ENCODE measurements at regions not wholly inside any gene's neighbourhood (a gene's known extent, or its start where the extent isn't known, plus 50 kb on each side); places are given as distances from the start of the nearest gene placed in this dataset.

- H3K18ac ChIP-seq (ENCODE audit: low read depth, low read length), result no peak overlapping the region
- H3K27me3 ChIP-seq (ENCODE audit: control insufficient read depth, insufficient read depth, low read length), result peaks cover 27% of the 10 kb centered on the region
- no peaks in the 10 kb centered on the region for H3K9me1 ChIP-seq (ENCODE audit: insufficient read depth, low read length)
- dilution Hi-C loops (cut with HindIII; ENCODE audit: low sequenced_read_pairs, unreplicated experiment) (no loop called here), in situ Hi-C loops (cut with MboI; ENCODE audit: low sequenced_read_pairs) (no loop called here), intact Hi-C loops (cut with micrococcal nuclease) (no loop called here)
- no peak overlapping the region for H3K4me2 ChIP-seq (ENCODE audit: low read depth, low read length)
- no peak for DNase-seq
- H2BK20ac ChIP-seq (ENCODE audit: low read depth, low read length), result no peak overlapping the region
- H3K36me3 ChIP-seq (ENCODE audit: control insufficient read depth, insufficient read depth, low read length), result no peaks in the 10 kb centered on the region
- H3K4me1 ChIP-seq (ENCODE audit: control insufficient read depth, insufficient read depth, low read length), result peaks cover 2% of the 10 kb centered on the region; the same call in 1 of the 2 replicates
- H2AK9ac ChIP-seq (replicated peaks; ENCODE audit: low read depth, low read length, poor library complexity), result no peak overlapping the region
- no peak overlapping the region for H2BK120ac ChIP-seq (ENCODE audit: low read depth, low read length)
- BruUV-seq (replicated peaks), result no TSS peak
- H4K91ac ChIP-seq (ENCODE audit: insufficient read depth, low read depth, low read length), result no peak overlapping the region
- no peak overlapping the region for H2AK5ac ChIP-seq (ENCODE audit: low read depth, low read length)
- ChIA-PET CTCF (no interaction called here), POLR2A (ENCODE audit: unreplicated experiment) (no interaction called here)
- H2AFZ ChIP-seq (replicated peaks; ENCODE audit: low read length, poor library complexity), result no peak overlapping the region
- no peak overlapping the region for H2BK15ac ChIP-seq (ENCODE audit: low read depth, low read length)
- H2BK5ac ChIP-seq (ENCODE audit: low read depth, low read length, poor library complexity, severe bottlenecking), result no peak overlapping the region
- H3K27ac ChIP-seq (ENCODE audit: insufficient read depth, low read length), result no peak overlapping the region
- no peak overlapping the region for H4K5ac ChIP-seq (ENCODE audit: low read depth, low read length)
- no peak for TF ChIP-seq MAZ (IDR thresholded peaks at IDR 0.05; ENCODE audit: borderline replicate concordance, low read depth, low read length)
- no peak for TF ChIP-seq CEBPB (IDR thresholded peaks at IDR 0.05; ENCODE audit: low read depth, low read length)
- TF ChIP-seq BHLHE40 (IDR thresholded peaks at IDR 0.05; ENCODE audit: low read depth, low read length), result no peak
- TF ChIP-seq RFX5 (IDR thresholded peaks at IDR 0.05; ENCODE audit: low read depth, low read length), result no peak
- TF ChIP-seq NFE2L2 (IDR thresholded peaks at IDR 0.05; ENCODE audit: low read depth, low read length), result no peak
- TF ChIP-seq FOS (IDR thresholded peaks at IDR 0.05; ENCODE audit: low read depth, low read length), result no peak
- TF ChIP-seq RCOR1 (IDR thresholded peaks at IDR 0.05; ENCODE audit: insufficient replicate concordance, low read length), result no peak
- TF ChIP-seq MXI1 (IDR thresholded peaks at IDR 0.05; ENCODE audit: borderline replicate concordance, low read depth, low read length), result no peak
- no peak for TF ChIP-seq MAFK (IDR thresholded peaks at IDR 0.05; ENCODE audit: low read depth, low read length)
- TF ChIP-seq USF2 (IDR thresholded peaks at IDR 0.05; ENCODE audit: low read depth, low read length), result no peak
- no peak for TF ChIP-seq CHD1 (IDR thresholded peaks at IDR 0.05; ENCODE audit: low read depth, low read length)
- no peak for TF ChIP-seq POLR2A (IDR thresholded peaks at IDR 0.05; ENCODE audit: low read depth, low read length)
- H4K8ac ChIP-seq (ENCODE audit: low read depth in 2 of 2, low read length in 2 of 2), result no peak overlapping the region
- H3K23ac ChIP-seq (ENCODE audit: low read depth, low read length), result no peak overlapping the region
- WGBS, 2 experiments (ENCODE audit: extremely low coverage in 2 of 2, insufficient read length in 1 of 2), result no CpG with 5 or more reads among the region's 5 CpGs
- H3K4ac ChIP-seq (ENCODE audit: low read depth, low read length), result no peak overlapping the region
- H3K56ac ChIP-seq (ENCODE audit: extremely low read depth, insufficient read depth, low read length), result no peak overlapping the region
- no peaks in the 10 kb centered on the region for H3K79me1 ChIP-seq (ENCODE audit: low read depth in 1 of 2, low read length in 2 of 2)
- no peak for ATAC-seq (ENCODE audit: low read depth)
- no peak overlapping the region for H3K14ac ChIP-seq (replicated peaks; ENCODE audit: low read depth, low read length)
- H3K9ac ChIP-seq (ENCODE audit: low read depth, low read length), result no peak overlapping the region
- no peak overlapping the region for H3K4me3 ChIP-seq (ENCODE audit: insufficient read depth, low read depth, low read length)
- no peaks in the 10 kb centered on the region for H4K20me1 ChIP-seq (ENCODE audit: insufficient read depth, low read length)
- no peaks in the 10 kb centered on the region for H3K9me3 ChIP-seq (ENCODE audit: control insufficient read depth, insufficient read depth, low read length)
These were observed 124.0 kb downstream of the HERPUD2 start for GRCh38 chr7:35570937-35571336.

Measured in IMR-90 (cell line).